ENCODE measurements at regions not wholly inside any gene's neighbourhood (a gene's known extent, or its start where the extent isn't known, plus 50 kb on each side); places are given as distances from the start of the nearest gene placed in this dataset.

- TF ChIP-seq CTCF (conservative IDR thresholded peaks at IDR 0.05 in 1 of 2, IDR thresholded peaks at IDR 0.05 in 1 of 2; ENCODE audit: low read depth in 1 of 2, low read length in 2 of 2) (no peak), EZH2 (IDR thresholded peaks at IDR 0.05; ENCODE audit: low read length, missing control alignments) (no peak)
Observed at GRCh38 chr11:23006730-23007129, 146.5 kb upstream of the CCDC179 start.
